ENCODE measurements at regions not wholly inside any gene's neighbourhood (a gene's known extent, or its start where the extent isn't known, plus 50 kb on each side); places are given as distances from the start of the nearest gene placed in this dataset.

DNA sequence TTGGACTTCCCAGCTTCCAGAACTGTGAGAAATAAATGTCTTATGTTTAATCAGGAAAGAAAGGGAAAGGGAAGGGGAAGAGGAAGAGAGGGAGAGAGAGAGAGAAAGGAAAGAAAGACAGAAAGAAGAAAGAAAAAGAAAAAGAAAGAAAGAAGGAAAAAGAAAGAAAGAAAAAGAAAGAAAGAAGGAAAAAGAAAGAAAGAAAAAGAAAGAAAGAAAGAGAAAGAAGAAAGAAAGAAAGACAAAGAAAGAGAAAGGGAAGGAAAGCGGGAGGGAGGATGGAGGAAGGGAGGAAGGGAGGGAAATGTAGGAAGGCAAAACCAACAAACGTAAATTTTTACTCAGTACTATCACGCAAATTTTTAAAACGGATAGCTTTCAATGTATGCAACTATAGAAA, 2281.8 kb downstream of the LRRC4C start:
- TF ChIP-seq SOX6 (IDR thresholded peaks at IDR 0.05): no peak
- no peak for TF ChIP-seq SOX6 (CRISPR knock-in tag; IDR thresholded peaks at IDR 0.05)
- TF ChIP-seq SIX4 (CRISPR knock-in tag; IDR thresholded peaks at IDR 0.05): no peak

Measured in HepG2 (cell line).